HG02763 (cell line): ENCODE measurements at regions not wholly inside any gene's neighbourhood (a gene's known extent, or its start where the extent isn't known, plus 50 kb on each side); places are given as distances from the start of the nearest gene placed in this dataset.

ENCODE experiments used
- ATAC-seq: cut with Tn5 transposase; IDR thresholded peaks from one replicate; pipeline ENCODE4 v1.9.1; 2021; ENCODE audit warnings: mild to moderate bottlenecking, moderate library complexity; ENCODE audit not compliant: unreplicated experiment

DNA sequence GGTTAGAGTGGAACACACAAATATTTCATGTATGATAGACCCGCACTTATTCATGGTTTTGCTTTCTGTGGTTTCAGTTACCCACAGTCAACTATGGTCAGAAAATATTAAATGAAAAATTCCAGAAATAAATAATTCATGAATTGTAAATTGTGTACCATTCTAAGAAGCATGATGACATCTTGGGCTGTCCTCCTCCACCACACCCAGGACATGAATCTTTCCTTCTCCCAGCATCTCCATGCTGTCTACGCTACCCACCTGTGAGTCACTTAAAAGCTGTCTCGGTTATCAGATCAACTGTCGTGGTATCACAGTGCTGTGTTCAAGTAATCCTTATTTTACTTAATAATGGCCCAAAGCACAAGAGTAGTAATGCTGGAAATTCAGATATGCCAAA lies 419.6 kb upstream of the NRP1 start:
- ATAC-seq = no peak

GRCh38 chr10:33753389-33753788 lies 418.9 kb upstream of the NRP1 start:
- no peak for ATAC-seq

- ATAC-seq = no peak
Measured at GRCh38 chr10:33749790-33750189, 415.3 kb upstream of the NRP1 start.

GRCh38 chr10:33749067-33749735 lies 414.7 kb upstream of the NRP1 start:
- no peak for ATAC-seq

- no peak for ATAC-seq
Measured at GRCh38 chr10:33746836-33747268, 412.4 kb upstream of the NRP1 start.

- no peak for ATAC-seq
Measured at GRCh38 chr10:33746186-33746585, 411.7 kb upstream of the NRP1 start.

DNA sequence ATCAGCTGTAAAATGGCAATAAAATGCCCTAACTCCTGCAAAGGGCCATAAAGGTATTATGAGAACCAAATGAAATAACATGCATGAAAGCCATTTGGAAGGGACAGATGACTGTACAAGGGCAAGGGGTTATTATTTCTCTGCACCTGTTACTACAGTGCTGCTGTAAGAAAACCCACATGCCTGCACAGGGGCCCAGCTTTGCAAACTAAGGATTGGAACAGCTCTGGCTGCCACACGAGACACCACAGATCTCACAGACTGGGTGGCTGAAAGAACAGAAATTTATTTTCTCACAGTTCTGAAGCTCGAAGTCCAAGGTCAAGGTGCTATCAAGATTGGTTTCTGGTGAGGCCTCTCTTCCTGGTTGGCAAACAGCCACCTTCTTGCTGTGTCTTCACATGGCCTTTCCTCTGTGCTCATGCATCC lies 409.0 kb upstream of the NRP1 start:
- no peak for ATAC-seq

- ATAC-seq = no peak
Measured at GRCh38 chr10:33739031-33739430, 404.6 kb upstream of the NRP1 start.

GRCh38 chr10:33735464-33735923 lies 401.0 kb upstream of the NRP1 start:
- ATAC-seq = no peak

DNA sequence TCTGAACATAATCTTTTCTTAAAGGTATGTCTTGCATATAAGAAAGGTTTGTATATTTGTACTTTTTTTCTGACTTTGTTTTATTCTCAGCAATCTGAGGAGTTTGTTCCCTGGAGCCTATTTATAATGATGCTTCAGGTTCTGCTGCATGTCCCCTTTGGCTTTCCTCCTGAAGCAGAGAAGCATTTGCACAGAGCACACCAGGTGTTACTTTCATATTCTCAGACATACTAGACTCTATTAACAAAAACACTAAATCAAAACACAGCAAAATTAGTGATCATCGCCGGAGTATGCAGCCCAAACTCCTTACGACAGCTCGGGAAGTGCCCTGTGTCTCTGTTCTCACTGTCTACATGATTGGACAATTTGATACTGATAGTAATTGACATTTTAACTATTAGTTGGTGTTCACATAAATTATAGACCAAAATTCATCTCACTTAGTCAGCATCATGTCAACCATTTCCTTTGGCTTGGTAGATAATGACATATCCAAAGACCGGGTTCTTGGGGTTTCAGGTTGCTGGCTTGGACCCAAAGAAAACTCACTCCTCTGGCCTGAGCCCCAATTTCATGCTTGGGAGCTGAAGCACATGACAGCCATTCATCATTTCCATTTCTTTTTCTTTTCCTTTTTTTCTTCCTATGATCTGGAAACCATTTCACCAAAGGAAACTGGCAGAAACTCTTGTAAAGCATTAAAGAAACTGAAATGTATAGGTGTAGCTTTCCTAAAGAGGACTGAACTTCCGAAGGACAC lies 400.1 kb upstream of the NRP1 start:
- no peak for ATAC-seq

- no peak for ATAC-seq
Measured at GRCh38 chr10:33733058-33733457, 398.6 kb upstream of the NRP1 start.

GRCh38 chr10:33732161-33732680 lies 397.8 kb upstream of the NRP1 start:
- no peak for ATAC-seq

DNA sequence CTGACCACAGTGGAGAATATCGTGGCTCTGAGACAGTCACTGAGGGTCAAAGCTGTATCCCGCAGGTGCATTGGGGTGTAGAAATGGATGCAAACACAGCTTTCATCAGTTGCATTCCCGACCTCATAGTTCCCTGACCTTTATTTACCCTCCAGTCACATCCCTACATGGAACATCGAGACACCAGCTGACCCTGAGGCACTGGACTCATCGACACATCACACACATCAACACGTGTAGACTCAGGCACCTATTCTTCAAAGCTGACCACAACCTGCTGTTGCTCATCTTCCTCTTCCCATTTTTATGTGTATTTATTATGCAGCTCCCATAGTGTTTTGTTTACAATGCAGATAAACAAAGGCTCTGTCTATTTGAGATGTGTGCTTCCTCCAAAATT lies 396.9 kb upstream of the NRP1 start:
- no peak for ATAC-seq

- ATAC-seq = no peak
Measured at GRCh38 chr10:33725430-33725829, 391.0 kb upstream of the NRP1 start.

- no peak for ATAC-seq
Measured at GRCh38 chr10:33723181-33723580, 388.7 kb upstream of the NRP1 start.

DNA sequence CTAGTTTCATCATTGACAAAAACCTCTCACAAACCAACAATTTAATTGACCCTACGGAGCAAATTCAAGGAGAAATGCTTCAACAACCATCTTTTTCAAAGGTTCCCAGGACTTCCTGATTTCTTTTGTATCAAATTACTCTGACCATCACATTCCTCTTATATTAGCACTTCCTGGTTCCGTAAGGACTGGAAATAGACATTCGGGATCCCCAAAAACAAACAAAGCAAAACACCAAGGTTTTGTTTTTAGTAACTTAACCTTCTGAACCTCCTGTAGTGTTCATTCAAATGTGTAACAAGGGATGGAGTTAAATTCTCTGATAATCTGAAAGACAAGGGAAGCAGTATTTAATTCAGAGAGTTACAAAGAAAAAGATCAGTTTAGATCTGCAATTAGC lies 387.6 kb upstream of the NRP1 start:
- ATAC-seq = no peak

- no peak for ATAC-seq
Measured at GRCh38 chr10:33721509-33721908, 387.0 kb upstream of the NRP1 start.

DNA sequence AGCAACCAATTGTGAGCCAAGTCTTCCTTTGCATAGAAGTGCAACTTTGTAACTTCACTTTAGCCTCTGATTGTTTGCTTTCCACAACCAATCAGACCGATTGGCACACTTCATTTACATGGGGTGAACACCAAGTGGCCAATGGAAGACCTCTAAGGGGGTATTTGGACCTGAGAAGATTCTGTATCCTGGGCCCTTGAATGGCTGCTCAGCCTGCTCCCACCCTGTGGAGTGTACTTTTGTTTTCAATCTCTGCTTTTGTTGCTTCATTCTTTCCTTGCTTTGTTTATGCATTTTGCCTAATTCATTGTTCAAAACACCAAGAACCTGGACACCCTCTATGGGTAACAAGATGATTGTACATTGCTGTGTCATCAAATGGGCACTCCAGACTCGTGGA lies 385.7 kb upstream of the NRP1 start:
- ATAC-seq = no peak

DNA sequence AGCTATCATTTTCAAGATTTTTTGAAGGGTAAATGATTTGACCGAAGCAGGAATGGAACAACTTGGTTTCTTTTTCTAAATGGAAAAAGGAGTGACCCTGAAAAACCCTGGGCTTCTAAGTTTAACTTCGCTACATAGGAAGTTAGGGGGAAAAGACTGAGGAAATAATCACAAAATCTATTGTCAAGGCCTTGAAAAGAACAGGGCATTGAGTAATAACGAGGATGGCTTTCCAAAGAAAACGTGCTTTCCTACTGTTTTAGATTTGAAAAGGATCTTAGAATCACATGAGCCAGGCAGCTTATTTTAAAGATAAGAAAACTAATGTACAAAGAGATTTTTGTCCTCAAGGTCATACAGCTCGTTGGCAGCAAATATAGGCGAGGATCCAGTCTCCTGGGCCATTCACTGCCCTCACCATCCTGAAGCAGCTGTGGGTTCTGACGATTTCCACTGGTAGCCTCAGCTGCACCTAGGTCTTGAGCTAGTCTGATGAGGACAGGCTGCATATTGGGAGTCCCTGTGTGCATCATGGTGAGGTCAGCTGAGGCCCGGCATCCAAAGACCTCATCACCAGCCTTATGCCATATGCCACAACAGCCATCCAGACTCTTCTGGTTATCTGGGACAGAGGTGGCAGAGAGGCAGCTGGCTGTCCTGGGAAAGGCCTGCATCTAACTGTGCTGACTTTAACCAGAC lies 384.7 kb upstream of the NRP1 start:
- ATAC-seq = no peak

GRCh38 chr10:33716501-33717267 lies 382.2 kb upstream of the NRP1 start:
- no peak for ATAC-seq
